HCT116 (cell line): ENCODE measurements at regions not wholly inside any gene's neighbourhood (a gene's known extent, or its start where the extent isn't known, plus 50 kb on each side); places are given as distances from the start of the nearest gene placed in this dataset.

Experiments
- ATAC-seq: fragments of 200-7000 bp; cut with Tn5 transposase; 2 replicates; pipeline ENCODE4 v1.9.1; 2020; ENCODE audit warnings: mild to moderate bottlenecking, moderate library complexity
- BruUV-seq: library from RNA; stranded (reverse); fragments of 400-500 nt; replicated peaks from 2 replicates; lab custom pipeline; 2021; lab: Mats Ljungman, UMichigan
- CTCF ChIA-PET: fragments of 300-600 bp; sonication (Branson Sonifier 250); formaldehyde crosslinking; loops from one replicate; lab custom pipeline; 2021; ENCODE audit warnings: antibody characterized with exemption; lab: Charles Lee
- POLR2A ChIA-PET: fragments of 300-600, 350-600 bp; sonication (Branson Sonifier 250); formaldehyde crosslinking; loops from one replicate; lab custom pipeline; 2021; ENCODE audit warnings: antibody characterized with exemption; lab: Charles Lee
- RAD21 ChIA-PET, 2 experiments: fragments of 300-600 bp; sonication (Branson Sonifier 250); formaldehyde crosslinking; loops; one replicate each; lab custom pipeline; 2023; ENCODE audit warnings: low total read pairs in 2 of 2; ENCODE audit not compliant: uncharacterized antibody in 2 of 2, unreplicated experiment in 2 of 2, low non-redundant PET in 1 of 2; lab: Charles Lee
- DNase-seq: peaks from one replicate; pipeline ENCODE4 v3.0.0-alpha.2; 2010; ENCODE audit warnings: low read depth, low spot score
- H2AFZ ChIP-seq: fragments of 200-600 bp; shearing (Covaris generic), sonication (generic); 2 replicates; pipeline ENCODE4 v1.6.1; 2017; ENCODE audit warnings: low read depth, mixed run types, mixed read lengths, antibody characterized with exemption, low read length; ENCODE audit not compliant: poor library complexity, severe bottlenecking
- H3K27ac ChIP-seq: 2 replicates; pipeline ENCODE4 v1.5.1; 2012; ENCODE audit warnings: low read depth, low read length
- H3K27me3 ChIP-seq: fragments of 200-600 bp; sonication (generic); 2 replicates; pipeline ENCODE4 v1.6.1; 2016; ENCODE audit warnings: mixed run types, low read length, mixed read lengths; ENCODE audit not compliant: insufficient read depth
- H3K36me3 ChIP-seq, 2 experiments: fragments of 200-500 bp in 1 of 2; fragments of 200-600 bp in 1 of 2; sonication (Bioruptor generic) in 1 of 2; sonication (generic) in 1 of 2; 2 replicates each; pipeline versions ENCODE4 v1.5.1 to v1.6.1; 2014 to 2016; ENCODE audit warnings: low read length in 2 of 2, inconsistent platforms in 1 of 2, mixed read lengths in 1 of 2, mixed run types in 1 of 2; ENCODE audit not compliant: insufficient read depth in 2 of 2, control insufficient read depth in 1 of 2
- H3K4me1 ChIP-seq, 2 experiments: fragments of 200-600 bp in 1 of 2; sonication (generic) in 1 of 2; 2 replicates each; pipeline versions ENCODE4 v1.5.1 to v1.6.1; 2012 to 2017; ENCODE audit warnings: low read length in 2 of 2, inconsistent platforms in 1 of 2, mild to moderate bottlenecking in 1 of 2, mixed read lengths in 1 of 2, mixed run types in 1 of 2, moderate library complexity in 1 of 2; ENCODE audit not compliant: insufficient read depth in 2 of 2, control insufficient read depth in 1 of 2
- H3K4me2 ChIP-seq: fragments of 200-600 bp; sonication (generic); 2 replicates; pipeline ENCODE4 v1.6.1; 2017; ENCODE audit warnings: mixed run types, low read length, mixed read lengths
- H3K4me3 ChIP-seq, 2 experiments: fragments of 200-600 bp in 1 of 2; sonication (generic) in 1 of 2; replicated peaks in 1 of 2; 2 replicates each; pipeline ENCODE4 v1.5.1; 2011 to 2016; ENCODE audit warnings: low read length in 2 of 2, control low read depth in 1 of 2, low read depth in 1 of 2, mild to moderate bottlenecking in 1 of 2, mixed read lengths in 1 of 2, mixed run types in 1 of 2
- H3K79me2 ChIP-seq: fragments of 200-600 bp; sonication (generic); 2 replicates; pipeline ENCODE4 v1.6.1; 2017; ENCODE audit warnings: mild to moderate bottlenecking, mixed run types, low read length, moderate library complexity, mixed read lengths; ENCODE audit not compliant: insufficient read depth
- H3K9ac ChIP-seq: fragments of 200-600 bp; sonication (generic); 2 replicates; pipeline ENCODE4 v1.6.1; 2016; ENCODE audit warnings: low read length, mixed read lengths
- H3K9me2 ChIP-seq: fragments of 200-600 bp; sonication (generic), shearing (Covaris generic); 2 replicates; pipeline ENCODE4 v1.6.1; 2017; ENCODE audit warnings: mixed run types, mild to moderate bottlenecking, moderate library complexity; ENCODE audit not compliant: insufficient read depth
- H3K9me3 ChIP-seq, 2 experiments: fragments of 200-500 bp in 1 of 2; fragments of 200-600 bp in 1 of 2; sonication (Bioruptor generic) in 1 of 2; sonication (generic) in 1 of 2; 2 replicates each; pipeline ENCODE4 v1.6.1; 2014 to 2017; ENCODE audit warnings: low read length in 2 of 2, mixed read lengths in 2 of 2, inconsistent platforms in 1 of 2, low read depth in 1 of 2, mild to moderate bottlenecking in 1 of 2, mixed run types in 1 of 2, moderate library complexity in 1 of 2; ENCODE audit not compliant: control insufficient read depth in 1 of 2, insufficient read depth in 1 of 2
- H4K20me1 ChIP-seq: fragments of 200-600 bp; sonication (generic), shearing (Covaris generic); 2 replicates; pipeline ENCODE4 v1.6.1; 2017; ENCODE audit warnings: mixed run types, mild to moderate bottlenecking, moderate library complexity; ENCODE audit not compliant: insufficient read depth
- CBX3 ChIP-seq: IDR thresholded peaks from 2 replicates; pipeline ENCODE4 v1.6.1; 2012; ENCODE audit warnings: low read depth
- CTCF ChIP-seq, 3 experiments: fragments of 200-600 bp in 1 of 3; sonication (generic) in 1 of 3; IDR thresholded peaks in 2 of 3; conservative IDR thresholded peaks in 1 of 3; 2 replicates each; pipeline ENCODE4 v1.5.1; 2012 to 2017; ENCODE audit warnings: low read depth in 2 of 3, low read length in 2 of 3, antibody characterized with exemption in 1 of 3, borderline replicate concordance in 1 of 3, control low read depth in 1 of 3, mild to moderate bottlenecking in 1 of 3, mixed read lengths in 1 of 3, mixed run types in 1 of 3, moderate library complexity in 1 of 3; ENCODE audit not compliant: insufficient read depth in 1 of 3
- EGR1 ChIP-seq: IDR thresholded peaks from 2 replicates; pipeline ENCODE4 v1.6.1; 2012; ENCODE audit warnings: low read depth
- EZH2phosphoT487 ChIP-seq: fragments of 200-600 bp; IDR thresholded peaks from 2 replicates; pipeline ENCODE4 v1.6.1; 2018; ENCODE audit warnings: antibody characterized with exemption, borderline replicate concordance
- FOSL1 ChIP-seq: IDR thresholded peaks from 2 replicates; pipeline ENCODE4 v1.6.1; 2012; ENCODE audit warnings: low read depth
- MAX ChIP-seq: IDR thresholded peaks from 2 replicates; pipeline ENCODE4 v1.6.1; 2012
- POLR2A ChIP-seq: IDR thresholded peaks from 2 replicates; pipeline ENCODE4 v1.7.0; 2011; ENCODE audit warnings: borderline replicate concordance; ENCODE audit not compliant: insufficient read depth, insufficient read length; ENCODE audit errors: extremely low read depth
- REST ChIP-seq: IDR thresholded peaks from 2 replicates; pipeline ENCODE4 v1.6.1; 2012; ENCODE audit warnings: low read depth
- SIN3A ChIP-seq: IDR thresholded peaks from 2 replicates; pipeline ENCODE4 v1.6.1; 2012; ENCODE audit warnings: low read depth
- SP1 ChIP-seq: IDR thresholded peaks from 2 replicates; pipeline ENCODE4 v1.6.1; 2012; ENCODE audit warnings: low read depth
- SRF ChIP-seq: IDR thresholded peaks from 2 replicates; pipeline ENCODE4 v1.6.1; 2012; ENCODE audit warnings: low read depth
- TCF7L2 ChIP-seq: IDR thresholded peaks from 2 replicates; pipeline ENCODE4 v1.7.0; 2011; ENCODE audit warnings: borderline replicate concordance, inconsistent platforms; ENCODE audit not compliant: insufficient read depth, insufficient read length; ENCODE audit errors: extremely low read depth
- ZFX ChIP-seq: fragments of 450-650 bp; IDR thresholded peaks from 2 replicates; pipeline ENCODE4 v1.6.1; 2017
- ZNF274 ChIP-seq: fragments of 200-500 bp; sonication (Bioruptor generic); IDR thresholded peaks from 2 replicates; pipeline ENCODE4 v1.6.1; 2014; ENCODE audit warnings: mild to moderate bottlenecking, low read depth, low read length, inconsistent platforms
- intact Hi-C: fragments of 100-400 bp; cut with micrococcal nuclease; formaldehyde crosslinking; loops from 2 replicates; pipeline ENCODE4 v1.10.0; 2022
- TF ChIP-seq, protein P1 (sequence below): IDR thresholded peaks from 2 replicates; pipeline ENCODE4 v1.6.1; 2012

- no peak overlapping the region for H3K9ac ChIP-seq
- ChIA-PET CTCF (no interaction called here), RAD21 (no interaction called here), POLR2A (no interaction called here)
- H3K4me2 ChIP-seq, result no peak overlapping the region
- BruUV-seq, result no TSS peak
- no peak overlapping the region for H3K4me3 ChIP-seq
- H3K4me1 ChIP-seq, result no peaks in the 10 kb centered on the region
- peaks cover 5 to 10% of the 10 kb centered on the region in 2 experiments; a peak in 2 of 4 replicates for H3K9me3 ChIP-seq
- no peak for ATAC-seq
- H3K27me3 ChIP-seq, result no peaks in the 10 kb centered on the region
- no peak overlapping the region for H3K27ac ChIP-seq
- no peak for DNase-seq
- H3K79me2 ChIP-seq, result no peaks in the 10 kb centered on the region
- no peaks in the 10 kb centered on the region for H3K9me2 ChIP-seq
- H3K36me3 ChIP-seq, result no peaks in the 10 kb centered on the region
- no peak for TF ChIP-seq MAX
- no peak for TF ChIP-seq CTCF (IDR thresholded peaks at IDR 0.05 in 2 of 3, conservative IDR thresholded peaks at IDR 0.05 in 1 of 3; ENCODE audit: borderline replicate concordance in 1 of 3, insufficient read depth in 1 of 3, low read depth in 2 of 3, low read length in 2 of 3)
- no peak for TF ChIP-seq FOSL1
- TF ChIP-seq ZFX, result no peak
- TF ChIP-seq, protein P1, sequence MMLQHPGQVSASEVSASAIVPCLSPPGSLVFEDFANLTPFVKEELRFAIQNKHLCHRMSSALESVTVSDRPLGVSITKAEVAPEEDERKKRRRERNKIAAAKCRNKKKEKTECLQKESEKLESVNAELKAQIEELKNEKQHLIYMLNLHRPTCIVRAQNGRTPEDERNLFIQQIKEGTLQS, result no peak
- TF ChIP-seq POLR2A, result no peak
- TF ChIP-seq REST, result no peak
- no peak for TF ChIP-seq SIN3A
- no peak for TF ChIP-seq TCF7L2
- TF ChIP-seq ZNF274, result no peak
- no peak for TF ChIP-seq CBX3
- TF ChIP-seq SRF, result no peak
- TF ChIP-seq EGR1, result no peak
- TF ChIP-seq EZH2phosphoT487, result no peak
- TF ChIP-seq SP1, result no peak
- no peaks in the 10 kb centered on the region for H4K20me1 ChIP-seq
- no peak overlapping the region for H2AFZ ChIP-seq
- intact Hi-C loops, result no loop called here
These were observed 272.6 kb upstream of the DSEL start for GRCh38 chr18:67789165-67789545.
